Fibroblast of skin of right biceps (primary cell): ENCODE measurements at regions not wholly inside any gene's neighbourhood (a gene's known extent, or its start where the extent isn't known, plus 50 kb on each side); places are given as distances from the start of the nearest gene placed in this dataset.
"Not testable (repeated sequence)": the region's sequence is repeated elsewhere in the genome, so short reads cannot be mapped to it uniquely, and the experiment has no call there.

ENCODE experiments used
- DNase-seq: peaks from one replicate; pipeline ENCODE4 v3.0.0-alpha.2; 2013

DNA sequence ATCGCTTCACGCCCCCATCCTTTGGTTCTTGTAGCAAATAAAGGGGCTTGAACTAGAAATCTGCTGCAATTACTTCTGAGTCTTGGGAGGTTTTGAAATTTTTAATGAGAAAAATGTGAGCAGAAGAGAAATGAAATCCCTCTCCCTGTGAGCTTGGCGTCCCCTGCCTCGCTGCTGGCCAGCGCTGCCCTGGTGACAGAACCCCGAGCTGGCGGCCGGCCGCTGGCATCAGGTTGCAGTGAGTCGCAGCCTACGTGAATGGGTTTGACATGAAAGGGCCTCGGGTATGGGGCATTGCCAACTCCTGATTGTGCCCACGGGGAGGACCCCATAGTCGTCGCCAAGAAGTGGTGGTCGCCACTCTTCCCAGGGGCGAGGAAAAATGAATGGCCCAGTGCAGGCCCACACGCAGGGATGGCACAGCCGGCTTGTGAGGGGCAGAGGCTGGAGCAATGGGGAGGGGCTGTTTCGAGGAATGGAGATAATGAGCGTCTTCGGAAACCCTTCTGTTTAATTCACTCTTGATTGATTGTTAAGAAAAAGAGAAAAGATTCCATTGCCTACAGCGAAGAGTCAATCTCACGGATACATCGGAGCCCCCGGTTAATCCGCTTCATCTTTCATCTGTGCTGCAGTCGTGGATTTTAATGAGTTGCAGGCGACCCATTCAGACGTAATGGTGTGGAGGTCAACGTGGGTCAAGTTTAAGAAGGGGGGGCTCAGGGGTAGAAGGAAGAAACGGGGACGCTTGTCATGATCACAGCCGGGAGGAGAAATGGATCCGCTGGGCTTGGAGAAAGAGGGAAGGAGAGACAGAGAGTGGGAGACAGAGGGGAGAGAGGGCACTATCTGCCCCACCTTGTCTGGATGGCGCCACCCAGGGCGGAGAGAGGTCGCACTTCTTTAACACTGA is 380.1 kb downstream of the THBS2 start:
- no peak for DNase-seq

GRCh38 chr6:168871642-168872315 is 381.9 kb downstream of the THBS2 start:
- DNase-seq = no peak

DNA sequence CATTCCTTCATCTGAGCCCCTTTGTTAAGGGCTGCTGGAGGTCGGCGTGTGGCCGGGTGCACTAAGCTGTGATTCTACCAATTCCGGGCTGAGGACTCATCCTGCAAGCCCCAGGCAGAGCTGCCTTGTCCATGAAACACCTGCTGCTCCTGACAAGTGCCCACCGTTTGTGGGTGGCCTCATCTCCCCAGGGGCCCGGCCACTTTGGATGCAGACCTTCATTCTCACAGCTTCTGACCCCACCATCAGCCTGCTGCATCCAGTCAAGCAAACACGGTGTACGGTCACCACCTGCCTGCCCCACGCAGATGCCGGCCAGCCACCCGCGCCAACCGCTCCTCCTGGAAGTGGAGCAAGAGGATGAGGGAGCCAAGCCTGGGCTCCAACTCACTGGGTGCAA is 382.7 kb downstream of the THBS2 start:
- DNase-seq = no peak

DNA sequence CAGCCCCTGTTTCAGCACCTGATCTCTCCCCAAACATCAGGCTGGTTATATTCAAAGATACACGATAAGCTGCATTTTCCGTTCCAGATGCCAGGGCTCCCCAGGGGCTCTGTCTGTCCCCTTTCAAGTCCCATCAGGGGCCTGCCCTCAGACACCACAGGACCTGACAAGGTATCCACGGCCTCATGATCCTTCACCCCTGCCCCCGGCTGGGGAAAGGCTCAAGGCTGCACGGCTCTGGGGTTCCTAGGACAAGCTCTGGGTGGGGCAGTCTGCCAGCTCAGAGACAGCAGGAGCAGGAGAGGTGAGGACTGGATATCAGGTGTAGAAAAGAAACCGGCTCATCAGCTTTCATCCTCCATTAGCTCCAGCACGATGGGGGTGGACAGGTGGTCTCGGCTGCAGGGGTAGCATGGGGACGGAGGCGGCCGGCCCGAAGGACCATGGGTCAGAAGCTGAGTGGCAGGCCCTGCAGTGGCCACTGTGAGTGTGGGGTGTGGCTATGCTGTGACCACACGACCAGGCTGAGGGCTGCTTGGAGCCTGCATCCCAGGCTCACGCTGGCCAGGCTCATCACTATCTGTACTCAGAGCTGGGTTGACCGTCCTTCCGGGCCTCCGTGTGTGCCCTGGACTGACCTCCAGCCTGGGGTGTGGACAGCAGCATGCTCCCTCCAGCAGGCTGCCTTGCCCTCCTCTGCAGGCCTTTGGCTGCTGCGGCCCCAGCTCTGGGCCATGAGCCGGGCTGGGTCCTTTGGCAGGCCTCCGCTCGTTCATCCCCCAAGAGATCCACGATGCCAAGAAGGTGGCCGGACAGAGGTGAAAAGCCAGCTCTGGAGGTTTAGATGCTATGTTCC is 386.2 kb downstream of the THBS2 start:
- DNase-seq = no peak

GRCh38 chr6:168866534-168866933 is 387.1 kb downstream of the THBS2 start:
- DNase-seq = no peak

DNA sequence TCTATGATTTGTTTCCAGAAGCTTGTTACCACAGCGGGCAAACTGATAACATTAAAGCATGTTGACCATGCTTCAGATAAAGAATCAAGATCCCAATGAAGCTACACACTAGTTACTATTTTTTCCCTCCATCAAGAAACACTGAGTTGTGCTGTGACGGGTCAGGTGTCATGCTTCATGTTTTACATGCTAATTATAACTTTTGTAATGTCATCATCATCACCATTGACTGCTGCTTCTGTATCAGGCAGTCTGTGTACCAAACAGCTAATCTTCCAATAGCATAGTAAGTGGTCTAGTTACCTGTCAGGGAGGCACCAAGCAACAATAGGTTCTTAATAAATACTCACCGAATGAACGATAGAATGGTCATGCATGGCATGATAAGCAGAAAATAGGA is 388.1 kb downstream of the THBS2 start:
- DNase-seq = no peak

DNA sequence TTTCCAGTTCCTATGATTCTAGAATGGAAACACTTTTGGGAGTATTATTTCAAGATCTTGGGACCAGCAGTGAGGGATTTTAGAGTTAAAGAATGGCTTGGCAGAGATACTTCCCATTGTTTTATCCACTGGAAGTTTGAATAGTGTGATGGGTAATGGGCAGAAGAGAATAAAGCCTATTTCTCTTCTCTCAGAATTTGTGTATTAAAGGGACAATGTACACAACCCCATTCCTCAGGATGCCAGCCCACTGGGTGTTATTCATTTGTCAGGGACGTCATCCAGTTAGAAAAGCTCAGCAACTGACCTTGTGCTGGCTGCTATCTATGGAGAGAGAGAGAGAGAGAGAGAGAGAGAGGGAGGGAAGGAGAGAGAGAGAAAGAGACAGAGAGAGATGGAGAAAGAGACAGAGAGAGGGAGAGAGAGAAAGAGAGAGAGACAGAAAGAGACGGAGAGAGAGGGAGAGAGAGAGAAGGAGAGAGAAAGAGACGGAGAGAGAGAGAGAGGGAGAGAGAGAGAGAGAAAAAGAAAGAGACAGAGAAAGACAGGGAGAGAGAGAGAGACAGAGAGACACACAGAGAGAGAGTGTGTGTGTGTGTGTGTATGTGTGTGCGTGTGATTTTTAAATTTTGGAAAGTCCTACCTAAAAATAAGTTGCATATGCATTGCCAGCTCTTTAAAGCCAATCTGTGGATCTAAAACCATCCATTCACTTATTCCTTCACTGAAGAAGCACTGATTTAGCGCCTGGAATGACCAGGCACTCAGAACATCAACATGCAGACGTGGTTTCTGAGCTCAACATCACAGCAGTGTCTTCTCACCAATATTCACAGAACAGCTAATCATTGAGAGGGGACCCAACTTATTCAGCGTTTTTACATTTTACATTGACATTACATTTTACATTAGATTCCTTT is 388.8 kb downstream of the THBS2 start:
- DNase-seq = no peak

- no peak for DNase-seq
These were observed 390.2 kb downstream of the THBS2 start for GRCh38 chr6:168863467-168863866.

- no peak for DNase-seq
These were observed 391.2 kb downstream of the THBS2 start for GRCh38 chr6:168862346-168862980.

GRCh38 chr6:168860987-168861386 is 392.7 kb downstream of the THBS2 start:
- no peak for DNase-seq

DNA sequence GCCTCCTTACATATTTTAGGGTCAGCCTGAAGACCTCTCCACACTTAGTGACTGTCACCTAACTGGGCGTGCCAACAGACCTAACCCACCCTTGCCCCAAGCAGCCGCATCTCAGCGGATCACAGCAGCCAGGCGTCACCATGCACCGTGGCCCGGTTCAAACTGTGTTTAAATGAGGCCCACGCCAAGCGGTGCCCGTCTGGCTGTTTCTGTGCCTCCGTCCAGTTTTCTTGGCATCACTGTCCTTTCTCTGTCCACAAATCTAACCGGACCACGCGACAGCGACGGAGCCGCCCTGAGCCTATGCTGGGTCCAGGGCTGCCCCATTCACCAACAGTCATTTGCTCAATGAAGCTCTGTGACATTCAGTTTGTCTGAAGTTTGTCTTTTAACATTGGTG is 393.3 kb downstream of the THBS2 start:
- DNase-seq = no peak

DNA sequence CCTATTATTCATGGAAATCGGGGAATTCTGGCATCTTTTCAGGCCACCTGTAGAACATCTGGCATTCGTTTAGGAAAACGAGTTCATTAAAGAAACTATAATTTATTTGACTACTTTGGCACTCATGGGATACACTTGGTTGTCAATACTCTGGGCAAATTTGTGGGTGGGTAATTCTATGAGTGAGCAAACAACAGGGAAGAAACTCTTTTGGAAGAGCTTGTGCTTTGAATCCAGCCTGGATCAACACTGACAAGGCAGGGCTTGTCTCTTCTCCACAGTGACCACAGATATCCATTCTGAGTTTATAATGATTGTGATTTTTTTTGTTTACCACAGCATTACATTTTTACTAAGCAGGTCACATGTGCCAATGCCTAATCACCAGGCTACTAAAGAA is 394.7 kb downstream of the THBS2 start:
- DNase-seq = no peak

DNA sequence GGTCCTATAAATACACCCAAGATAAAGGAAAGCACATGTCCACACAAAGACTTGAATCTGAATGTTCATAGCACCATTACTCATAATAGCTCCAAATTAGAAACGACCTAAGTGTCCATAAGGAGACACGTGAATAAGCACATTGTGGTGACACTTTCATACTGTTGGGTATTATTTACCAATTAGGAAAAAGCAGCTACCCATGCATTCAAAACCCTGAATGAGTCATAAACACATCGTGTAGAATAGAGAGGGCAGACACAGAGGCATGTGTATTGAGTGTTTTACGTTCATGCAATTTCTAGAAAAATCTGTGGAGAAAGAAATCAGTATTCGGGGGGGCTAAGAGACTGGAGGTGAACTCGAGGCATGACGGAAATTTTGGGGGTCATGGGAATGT is 396.7 kb downstream of the THBS2 start:
- DNase-seq = no peak

DNA sequence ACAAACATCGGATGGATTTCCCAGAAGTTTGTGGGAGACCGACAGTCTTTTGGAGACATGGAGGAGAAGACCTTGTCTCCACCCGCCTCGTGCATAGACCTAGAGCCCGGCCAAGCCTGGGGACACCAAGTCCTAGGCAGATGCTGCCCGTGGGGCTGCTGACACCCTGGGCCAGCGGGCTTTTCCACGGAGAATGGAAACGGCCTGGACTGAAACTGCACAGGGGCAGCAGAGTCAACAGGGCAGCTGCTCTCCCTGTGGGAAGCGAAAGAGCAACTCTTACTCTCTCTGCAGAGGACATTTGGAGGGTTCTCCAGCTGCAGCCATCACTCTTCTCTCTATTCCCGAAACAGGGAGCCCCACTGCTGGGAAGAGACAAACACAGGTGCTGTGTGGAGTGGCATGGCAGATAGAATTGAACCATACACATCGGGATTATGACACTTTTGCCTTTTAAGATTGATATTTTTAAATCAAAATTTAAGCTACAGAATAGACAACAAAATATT is 401.2 kb downstream of the THBS2 start:
- no peak for DNase-seq

GRCh38 chr6:168851460-168852375 is 401.9 kb downstream of the THBS2 start:
- peak; percentile 7 for DNase-seq

- DNase-seq = not testable (repeated sequence)
These were observed 403.5 kb downstream of the THBS2 start for GRCh38 chr6:168850027-168850736.

DNA sequence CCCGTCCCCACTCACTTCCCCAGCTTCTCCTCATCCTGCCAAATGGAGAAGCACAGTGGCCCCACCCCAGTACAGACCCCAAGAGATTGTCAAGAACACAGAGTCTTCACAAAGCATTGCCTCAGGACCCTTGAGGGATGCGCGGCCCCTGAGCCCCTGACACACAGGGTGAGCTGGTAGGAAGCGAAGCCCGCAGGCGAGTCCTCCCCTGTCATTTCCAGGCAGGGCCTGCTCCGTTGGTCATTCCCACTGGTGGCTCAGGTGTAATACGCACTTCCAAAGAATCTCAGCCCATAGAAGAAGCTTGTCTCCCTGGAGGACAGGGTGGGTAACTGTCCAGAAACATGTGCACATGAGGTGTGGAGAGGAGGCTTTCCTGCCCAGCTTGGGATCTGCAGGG is 404.2 kb downstream of the THBS2 start:
- no peak for DNase-seq

GRCh38 chr6:168848797-168849196 is 404.8 kb downstream of the THBS2 start:
- DNase-seq = no peak

DNA sequence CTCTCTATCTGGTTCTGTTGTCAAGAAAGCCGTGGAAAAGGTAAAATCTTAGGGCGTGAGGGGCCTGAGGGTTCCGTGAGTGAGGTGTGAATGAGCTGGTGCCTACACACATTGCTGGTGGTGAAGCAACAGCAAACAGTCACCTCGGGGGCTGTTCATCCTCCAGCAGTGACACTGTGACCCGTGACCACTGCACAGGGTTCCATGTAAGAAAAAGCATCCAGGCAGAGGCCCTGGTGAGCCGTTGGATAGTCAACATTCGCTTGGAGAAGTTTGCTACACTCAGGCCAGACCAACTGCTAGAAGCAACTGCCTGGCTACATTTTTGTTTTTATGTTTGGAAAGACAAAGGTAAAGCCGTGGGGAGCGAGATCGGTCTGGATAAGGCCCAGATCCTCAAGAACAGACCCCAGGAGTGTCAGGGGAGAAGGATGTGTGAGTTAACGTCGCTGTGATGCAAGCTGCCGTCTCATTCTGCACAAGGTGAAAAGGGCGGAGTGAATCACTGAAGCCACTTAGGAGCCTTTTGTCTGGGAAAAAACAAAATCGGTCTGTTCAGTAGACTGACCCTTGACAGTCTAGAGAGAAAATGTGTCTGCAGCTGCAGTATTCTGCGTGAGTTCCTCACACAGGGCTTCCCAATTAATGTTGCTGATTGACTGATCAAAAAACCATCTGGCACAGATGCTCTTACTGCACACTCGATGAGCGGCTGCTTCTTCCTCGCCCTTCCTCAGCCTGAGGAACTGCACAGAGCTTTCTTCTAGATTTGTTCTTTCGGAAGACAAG is 404.0 kb downstream of the SMOC2 start:
- no peak for DNase-seq
